ENCODE measurements at regions not wholly inside any gene's neighbourhood (a gene's known extent, or its start where the extent isn't known, plus 50 kb on each side); places are given as distances from the start of the nearest gene placed in this dataset.

DNA sequence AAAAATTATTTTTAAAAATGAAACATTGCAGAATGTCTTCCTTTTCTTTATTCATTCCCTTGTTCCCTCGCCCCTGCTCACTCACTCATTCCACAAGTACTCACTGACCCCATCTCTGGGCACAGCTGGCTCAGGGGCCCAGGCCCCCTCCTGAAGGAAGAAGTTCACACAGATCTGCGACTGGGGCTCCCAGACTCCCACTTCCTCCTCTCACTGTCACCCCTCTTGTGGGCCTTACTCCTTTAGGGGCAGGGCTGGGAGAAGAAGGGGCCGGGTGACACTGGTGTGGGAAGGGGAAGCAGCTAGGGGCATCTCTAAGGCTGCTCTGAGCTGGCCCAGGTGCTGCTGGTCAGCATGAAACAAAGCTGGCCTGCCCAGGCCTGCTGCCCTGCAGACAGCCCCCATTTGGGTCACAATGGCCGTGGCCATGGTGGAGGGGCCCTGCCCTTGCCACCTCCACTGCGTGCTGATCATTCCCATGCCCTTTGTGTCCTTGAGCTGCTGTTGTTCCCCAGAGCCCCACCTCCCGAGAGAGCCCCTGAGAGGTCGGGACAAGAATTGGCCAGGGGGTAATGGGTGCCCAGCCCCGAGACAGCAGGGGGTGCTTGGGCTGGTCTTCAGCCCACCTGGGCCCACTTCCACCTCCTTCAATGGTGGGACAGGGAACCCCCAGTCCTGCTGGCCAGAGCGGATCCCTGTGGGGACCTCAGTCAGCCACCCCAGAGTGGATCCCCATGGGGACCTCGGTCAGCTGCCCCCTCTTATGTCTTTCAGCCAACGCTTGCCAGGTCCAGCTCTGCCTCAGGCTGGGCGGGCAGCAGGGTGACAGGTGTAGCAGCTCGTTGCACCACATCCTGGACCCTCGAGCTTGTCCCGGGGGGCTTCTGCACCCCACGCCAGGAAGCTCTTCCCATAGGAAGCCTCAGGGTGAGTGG, 212.4 kb upstream of the C14orf180 start:
- TF ChIP-seq CTCF (IDR thresholded peaks at IDR 0.05) = no peak
- no peak for TF ChIP-seq EZH2 (IDR thresholded peaks at IDR 0.05; ENCODE audit: borderline replicate concordance, insufficient read depth, low read depth, low read length, poor library complexity, severe bottlenecking)
